IMR-90 (cell line): ENCODE measurements at regions not wholly inside any gene's neighbourhood (a gene's known extent, or its start where the extent isn't known, plus 50 kb on each side); places are given as distances from the start of the nearest gene placed in this dataset.
A peak's percentile ranks its signal among the peaks of the same experiment; 100 is the strongest.

Experiments used
- ATAC-seq: fragments of 200-7000 bp; cut with Tn5 transposase; 2 replicates; pipeline ENCODE4 v1.9.1; 2020; ENCODE audit warnings: low read depth, mild to moderate bottlenecking, moderate library complexity
- BruUV-seq: library from RNA; stranded (reverse); fragments of 400-500 nt; replicated peaks from 2 replicates; lab custom pipeline; 2021; lab: Mats Ljungman, UMichigan
- CTCF ChIA-PET: fragments of 300-600 bp; formaldehyde crosslinking; extraction: SDS; loops from one replicate; lab custom pipeline; 2021; ENCODE audit warnings: antibody characterized with exemption; lab: Yijun Ruan, JAX
- POLR2A ChIA-PET: fragments of 300-600 bp; sonication (Branson Sonifier 250); formaldehyde crosslinking; loops from one replicate; lab custom pipeline; 2022; ENCODE audit warnings: antibody characterized with exemption; ENCODE audit not compliant: unreplicated experiment; lab: Charles Lee
- DNase-seq: peaks from one replicate; pipeline ENCODE4 v3.0.0; 2013
- H2AFZ ChIP-seq: replicated peaks from 2 replicates; pipeline ENCODE3; 2013; ENCODE audit warnings: low read length, mild to moderate bottlenecking; ENCODE audit not compliant: poor library complexity
- H2AK5ac ChIP-seq: 2 replicates; pipeline ENCODE4 v1.6.1; 2013; ENCODE audit warnings: low read depth, low read length, inconsistent platforms
- H2AK9ac ChIP-seq: replicated peaks from 2 replicates; pipeline ENCODE3; 2013; ENCODE audit warnings: mild to moderate bottlenecking, low read depth, low read length, moderate library complexity; ENCODE audit not compliant: poor library complexity
- H2BK120ac ChIP-seq: 2 replicates; pipeline ENCODE4 v1.6.1; 2013; ENCODE audit warnings: low read depth, low read length, inconsistent platforms
- H2BK15ac ChIP-seq: 3 replicates; pipeline ENCODE4 v1.6.1; 2013; ENCODE audit warnings: low read depth, low read length, inconsistent platforms
- H2BK20ac ChIP-seq: 2 replicates; pipeline ENCODE4 v1.6.1; 2013; ENCODE audit warnings: low read depth, mild to moderate bottlenecking, inconsistent platforms, low read length, moderate library complexity
- H2BK5ac ChIP-seq: 2 replicates; pipeline ENCODE4 v1.6.1; 2013; ENCODE audit warnings: mild to moderate bottlenecking, low read depth, low read length, inconsistent platforms; ENCODE audit not compliant: poor library complexity, severe bottlenecking
- H3K14ac ChIP-seq: replicated peaks from 2 replicates; pipeline ENCODE4 v1.6.1; 2013; ENCODE audit warnings: low read depth, low read length, inconsistent platforms
- H3K18ac ChIP-seq: 2 replicates; pipeline ENCODE4 v1.6.1; 2013; ENCODE audit warnings: low read depth, low read length, control low read depth
- H3K23ac ChIP-seq: 2 replicates; pipeline ENCODE4 v1.6.1; 2013; ENCODE audit warnings: low read depth, low read length, inconsistent platforms
- H3K27ac ChIP-seq: 2 replicates; pipeline ENCODE4 v1.5.1; 2013; ENCODE audit warnings: mild to moderate bottlenecking, control low read depth, low read length; ENCODE audit not compliant: insufficient read depth
- H3K27me3 ChIP-seq: 2 replicates; pipeline ENCODE4 v1.6.1; 2013; ENCODE audit warnings: low read length; ENCODE audit not compliant: control insufficient read depth, insufficient read depth
- H3K36me3 ChIP-seq: 2 replicates; pipeline ENCODE4 v1.6.1; 2013; ENCODE audit warnings: low read length, mixed read lengths; ENCODE audit not compliant: control insufficient read depth, insufficient read depth
- H3K4ac ChIP-seq: 2 replicates; pipeline ENCODE4 v1.6.1; 2013; ENCODE audit warnings: low read depth, low read length, inconsistent platforms
- H3K4me1 ChIP-seq: 2 replicates; pipeline ENCODE4 v1.6.1; 2013; ENCODE audit warnings: low read length, mixed read lengths; ENCODE audit not compliant: control insufficient read depth, insufficient read depth
- H3K4me2 ChIP-seq: 2 replicates; pipeline ENCODE4 v1.6.1; 2013; ENCODE audit warnings: low read depth, mild to moderate bottlenecking, control low read depth, low read length, moderate library complexity
- H3K4me3 ChIP-seq: 2 replicates; pipeline ENCODE4 v1.5.1; 2013; ENCODE audit warnings: low read depth, mild to moderate bottlenecking, control low read depth, low read length, moderate library complexity; ENCODE audit not compliant: insufficient read depth
- H3K56ac ChIP-seq: 2 replicates; pipeline ENCODE4 v1.6.1; 2013; ENCODE audit warnings: low read length, inconsistent platforms; ENCODE audit not compliant: insufficient read depth; ENCODE audit errors: extremely low read depth
- H3K79me1 ChIP-seq, 2 experiments: 2 replicates each; pipeline ENCODE4 v1.6.1; 2013; ENCODE audit warnings: low read length in 2 of 2, inconsistent platforms in 1 of 2, low read depth in 1 of 2
- H3K9ac ChIP-seq: 2 replicates; pipeline ENCODE4 v1.6.1; 2013; ENCODE audit warnings: low read depth, low read length, control low read depth
- H3K9me1 ChIP-seq: 2 replicates; pipeline ENCODE4 v1.6.1; 2013; ENCODE audit warnings: low read length, inconsistent platforms; ENCODE audit not compliant: insufficient read depth
- H3K9me3 ChIP-seq: 2 replicates; pipeline ENCODE4 v1.6.1; 2013; ENCODE audit warnings: low read length; ENCODE audit not compliant: control insufficient read depth, insufficient read depth
- H4K20me1 ChIP-seq: 2 replicates; pipeline ENCODE4 v1.6.1; 2013; ENCODE audit warnings: low read length, inconsistent platforms; ENCODE audit not compliant: insufficient read depth
- H4K5ac ChIP-seq: 2 replicates; pipeline ENCODE4 v1.6.1; 2013; ENCODE audit warnings: mild to moderate bottlenecking, low read depth, low read length, control low read depth
- H4K8ac ChIP-seq, 2 experiments: 2 replicates each; pipeline ENCODE4 v1.6.1; 2013; ENCODE audit warnings: low read depth in 2 of 2, low read length in 2 of 2, control low read depth in 1 of 2, inconsistent platforms in 1 of 2
- H4K91ac ChIP-seq: 2 replicates; pipeline ENCODE4 v1.6.1; 2013; ENCODE audit warnings: low read depth, low read length, inconsistent platforms; ENCODE audit not compliant: insufficient read depth
- BHLHE40 ChIP-seq: fragments of 150-350 bp; IDR thresholded peaks from 2 replicates; pipeline ENCODE4 v1.6.1; 2016; ENCODE audit warnings: mild to moderate bottlenecking, low read depth, low read length
- CEBPB ChIP-seq: IDR thresholded peaks from 2 replicates; pipeline ENCODE4 v1.6.1; 2012; ENCODE audit warnings: low read depth, low read length, improper control_type of control experiment
- CTCF ChIP-seq: conservative IDR thresholded peaks from 2 replicates; pipeline ENCODE4 v1.5.1; 2012; ENCODE audit warnings: mild to moderate bottlenecking, low read depth, low read length, improper control_type of control experiment
- FOS ChIP-seq: fragments of 150-350 bp; IDR thresholded peaks from 2 replicates; pipeline ENCODE4 v1.6.1; 2016; ENCODE audit warnings: low read depth, low read length
- MAFK ChIP-seq: IDR thresholded peaks from 2 replicates; pipeline ENCODE4 v1.6.1; 2012; ENCODE audit warnings: low read depth, low read length, improper control_type of control experiment
- MAZ ChIP-seq: IDR thresholded peaks from 2 replicates; pipeline ENCODE4 v1.6.1; 2012; ENCODE audit warnings: low read depth, mild to moderate bottlenecking, low read length, improper control_type of control experiment, moderate library complexity, borderline replicate concordance
- MXI1 ChIP-seq: IDR thresholded peaks from 2 replicates; pipeline ENCODE4 v1.6.1; 2012; ENCODE audit warnings: low read depth, mild to moderate bottlenecking, low read length, moderate library complexity, borderline replicate concordance
- POLR2A ChIP-seq: IDR thresholded peaks from 2 replicates; pipeline ENCODE4 v1.6.1; 2012; ENCODE audit warnings: mild to moderate bottlenecking, low read depth, low read length
- RAD21 ChIP-seq: IDR thresholded peaks from 2 replicates; pipeline ENCODE4 v1.6.1; 2012; ENCODE audit warnings: low read length, improper control_type of control experiment
- RFX5 ChIP-seq: IDR thresholded peaks from 2 replicates; pipeline ENCODE4 v1.8.0; 2012; ENCODE audit warnings: low read depth, mild to moderate bottlenecking, low read length, moderate library complexity
- SMC3 ChIP-seq: fragments of 150-350 bp; IDR thresholded peaks from 2 replicates; pipeline ENCODE4 v1.6.1; 2016; ENCODE audit warnings: low read depth, mild to moderate bottlenecking, antibody characterized with exemption, low read length, moderate library complexity
- USF2 ChIP-seq: fragments of 150-350 bp; IDR thresholded peaks from 2 replicates; pipeline ENCODE4 v1.6.1; 2017; ENCODE audit warnings: mild to moderate bottlenecking, antibody characterized with exemption, low read length, low read depth
- WGBS, 2 experiments: methylation state at CpG; one replicate each; pipeline versions ENCODE4 v1.1.5 to v1.1.7; 2013; ENCODE audit warnings: missing lambda C conversion rate in 2 of 2; ENCODE audit not compliant: insufficient read length in 1 of 2; ENCODE audit errors: extremely low coverage in 2 of 2; 5-methylcytosine and 5-hydroxymethylcytosine counted together
- dilution Hi-C: fragments of 300-500 bp; cut with HindIII; formaldehyde crosslinking; loops from one replicate; pipeline ENCODE4 v1.14.3; 2018; ENCODE audit warnings: low sequenced_read_pairs; ENCODE audit not compliant: unreplicated experiment
- in situ Hi-C: fragments of 300-500 bp; cut with MboI; formaldehyde crosslinking; loops from 3 replicates; pipeline ENCODE4 v1.14.3; 2019; ENCODE audit warnings: low sequenced_read_pairs, inconsistent platforms, mixed read lengths
- intact Hi-C: fragments of 100-400 bp; cut with micrococcal nuclease; formaldehyde crosslinking; loops from 2 replicates; pipeline ENCODE4 v1.10.0; 2022

GRCh38 chr18:70781860-70782453 is 493.1 kb downstream of the SOCS6 start:
- ATAC-seq = no peak
- POLR2A ChIA-PET = no interaction called here
- in situ Hi-C loops = no loop called here

More at GRCh38 chr18:70781860-70782453, 493.1 kb downstream of the SOCS6 start:
- Histone ChIP-seq H3K23ac (no peak overlapping the region), H2AK9ac (no peak overlapping the region), H3K9me3 (peaks cover 2% of the 10 kb centered on the region; the same call in 1 of the 2 replicates), H3K56ac (no peak overlapping the region), H3K18ac (no peak overlapping the region), H3K9ac (no peak overlapping the region), H3K4me3 (no peak overlapping the region), H2BK5ac (no peak overlapping the region), H3K4me1 (no peaks in the 10 kb centered on the region), H3K27me3 (no peaks in the 10 kb centered on the region), H3K36me3 (no peaks in the 10 kb centered on the region), H4K8ac (no peak overlapping the region), H4K5ac (no peak overlapping the region), H2BK20ac (no peak overlapping the region), H4K20me1 (no peaks in the 10 kb centered on the region), H2AK5ac (no peak overlapping the region), H4K91ac (no peak overlapping the region), H3K4ac (no peak overlapping the region), H3K14ac (no peak overlapping the region), H3K27ac (no peak overlapping the region), H3K4me2 (no peak overlapping the region), H3K79me1 (no peaks in the 10 kb centered on the region), H3K9me1 (no peaks in the 10 kb centered on the region), H2BK15ac (no peak overlapping the region), H2BK120ac (no peak overlapping the region), H2AFZ (no peak overlapping the region)
- CTCF ChIA-PET = interaction anchor here (0.6 to 1.1 kb wide), 3 partner anchors 10 to 1762 kb away, joined by 3 to 5 read pairs (median 4); partner anchors contain the start of gene CBLN2
- intact Hi-C loops (no loop called here), dilution Hi-C loops (no loop called here)
- peak; percentile 1 for DNase-seq
- BruUV-seq = no TSS peak
- 25% methylated on average over 2 of the region's 8 CpGs; no CpG with 5 or more reads in 1 of the 2 experiments for WGBS, 2 experiments
- TF ChIP-seq SMC3 (peak; percentile 2; the same call in 1 of the 2 replicates), FOS (no peak), USF2 (no peak), CTCF (peak; percentile 41), MXI1 (no peak), CEBPB (no peak), MAFK (no peak), RFX5 (no peak), MAZ (no peak), RAD21 (peak; percentile 42), POLR2A (no peak), BHLHE40 (no peak; the same call in 1 of the 2 replicates)
